IMR-90 (cell line): ENCODE measurements at regions not wholly inside any gene's neighbourhood (a gene's known extent, or its start where the extent isn't known, plus 50 kb on each side); places are given as distances from the start of the nearest gene placed in this dataset.

Experiments
- ATAC-seq: fragments of 200-7000 bp; cut with Tn5 transposase; 2 replicates; pipeline ENCODE4 v1.9.1; 2020; ENCODE audit warnings: low read depth, mild to moderate bottlenecking, moderate library complexity
- BruUV-seq: library from RNA; stranded (reverse); fragments of 400-500 nt; replicated peaks from 2 replicates; lab custom pipeline; 2021; lab: Mats Ljungman, UMichigan
- CTCF ChIA-PET: fragments of 300-600 bp; formaldehyde crosslinking; extraction: SDS; loops from one replicate; lab custom pipeline; 2021; ENCODE audit warnings: antibody characterized with exemption; lab: Yijun Ruan, JAX
- POLR2A ChIA-PET: fragments of 300-600 bp; sonication (Branson Sonifier 250); formaldehyde crosslinking; loops from one replicate; lab custom pipeline; 2022; ENCODE audit warnings: antibody characterized with exemption; ENCODE audit not compliant: unreplicated experiment; lab: Charles Lee
- DNase-seq: peaks from one replicate; pipeline ENCODE4 v3.0.0; 2013
- H2AFZ ChIP-seq: replicated peaks from 2 replicates; pipeline ENCODE3; 2013; ENCODE audit warnings: low read length, mild to moderate bottlenecking; ENCODE audit not compliant: poor library complexity
- H2AK5ac ChIP-seq: 2 replicates; pipeline ENCODE4 v1.6.1; 2013; ENCODE audit warnings: low read depth, low read length, inconsistent platforms
- H2AK9ac ChIP-seq: replicated peaks from 2 replicates; pipeline ENCODE3; 2013; ENCODE audit warnings: mild to moderate bottlenecking, low read depth, low read length, moderate library complexity; ENCODE audit not compliant: poor library complexity
- H2BK120ac ChIP-seq: 2 replicates; pipeline ENCODE4 v1.6.1; 2013; ENCODE audit warnings: low read depth, low read length, inconsistent platforms
- H2BK15ac ChIP-seq: 3 replicates; pipeline ENCODE4 v1.6.1; 2013; ENCODE audit warnings: low read depth, low read length, inconsistent platforms
- H2BK20ac ChIP-seq: 2 replicates; pipeline ENCODE4 v1.6.1; 2013; ENCODE audit warnings: low read depth, mild to moderate bottlenecking, inconsistent platforms, low read length, moderate library complexity
- H2BK5ac ChIP-seq: 2 replicates; pipeline ENCODE4 v1.6.1; 2013; ENCODE audit warnings: mild to moderate bottlenecking, low read depth, low read length, inconsistent platforms; ENCODE audit not compliant: poor library complexity, severe bottlenecking
- H3K14ac ChIP-seq: replicated peaks from 2 replicates; pipeline ENCODE4 v1.6.1; 2013; ENCODE audit warnings: low read depth, low read length, inconsistent platforms
- H3K18ac ChIP-seq: 2 replicates; pipeline ENCODE4 v1.6.1; 2013; ENCODE audit warnings: low read depth, low read length, control low read depth
- H3K23ac ChIP-seq: 2 replicates; pipeline ENCODE4 v1.6.1; 2013; ENCODE audit warnings: low read depth, low read length, inconsistent platforms
- H3K27ac ChIP-seq: 2 replicates; pipeline ENCODE4 v1.5.1; 2013; ENCODE audit warnings: mild to moderate bottlenecking, control low read depth, low read length; ENCODE audit not compliant: insufficient read depth
- H3K27me3 ChIP-seq: 2 replicates; pipeline ENCODE4 v1.6.1; 2013; ENCODE audit warnings: low read length; ENCODE audit not compliant: control insufficient read depth, insufficient read depth
- H3K36me3 ChIP-seq: 2 replicates; pipeline ENCODE4 v1.6.1; 2013; ENCODE audit warnings: low read length, mixed read lengths; ENCODE audit not compliant: control insufficient read depth, insufficient read depth
- H3K4ac ChIP-seq: 2 replicates; pipeline ENCODE4 v1.6.1; 2013; ENCODE audit warnings: low read depth, low read length, inconsistent platforms
- H3K4me1 ChIP-seq: 2 replicates; pipeline ENCODE4 v1.6.1; 2013; ENCODE audit warnings: low read length, mixed read lengths; ENCODE audit not compliant: control insufficient read depth, insufficient read depth
- H3K4me2 ChIP-seq: 2 replicates; pipeline ENCODE4 v1.6.1; 2013; ENCODE audit warnings: low read depth, mild to moderate bottlenecking, control low read depth, low read length, moderate library complexity
- H3K4me3 ChIP-seq: 2 replicates; pipeline ENCODE4 v1.5.1; 2013; ENCODE audit warnings: low read depth, mild to moderate bottlenecking, control low read depth, low read length, moderate library complexity; ENCODE audit not compliant: insufficient read depth
- H3K56ac ChIP-seq: 2 replicates; pipeline ENCODE4 v1.6.1; 2013; ENCODE audit warnings: low read length, inconsistent platforms; ENCODE audit not compliant: insufficient read depth; ENCODE audit errors: extremely low read depth
- H3K79me1 ChIP-seq, 2 experiments: 2 replicates each; pipeline ENCODE4 v1.6.1; 2013; ENCODE audit warnings: low read length in 2 of 2, inconsistent platforms in 1 of 2, low read depth in 1 of 2
- H3K9ac ChIP-seq: 2 replicates; pipeline ENCODE4 v1.6.1; 2013; ENCODE audit warnings: low read depth, low read length, control low read depth
- H3K9me1 ChIP-seq: 2 replicates; pipeline ENCODE4 v1.6.1; 2013; ENCODE audit warnings: low read length, inconsistent platforms; ENCODE audit not compliant: insufficient read depth
- H3K9me3 ChIP-seq: 2 replicates; pipeline ENCODE4 v1.6.1; 2013; ENCODE audit warnings: low read length; ENCODE audit not compliant: control insufficient read depth, insufficient read depth
- H4K20me1 ChIP-seq: 2 replicates; pipeline ENCODE4 v1.6.1; 2013; ENCODE audit warnings: low read length, inconsistent platforms; ENCODE audit not compliant: insufficient read depth
- H4K5ac ChIP-seq: 2 replicates; pipeline ENCODE4 v1.6.1; 2013; ENCODE audit warnings: mild to moderate bottlenecking, low read depth, low read length, control low read depth
- H4K8ac ChIP-seq, 2 experiments: 2 replicates each; pipeline ENCODE4 v1.6.1; 2013; ENCODE audit warnings: low read depth in 2 of 2, low read length in 2 of 2, control low read depth in 1 of 2, inconsistent platforms in 1 of 2
- H4K91ac ChIP-seq: 2 replicates; pipeline ENCODE4 v1.6.1; 2013; ENCODE audit warnings: low read depth, low read length, inconsistent platforms; ENCODE audit not compliant: insufficient read depth
- BHLHE40 ChIP-seq: fragments of 150-350 bp; IDR thresholded peaks from 2 replicates; pipeline ENCODE4 v1.6.1; 2016; ENCODE audit warnings: mild to moderate bottlenecking, low read depth, low read length
- CEBPB ChIP-seq: IDR thresholded peaks from 2 replicates; pipeline ENCODE4 v1.6.1; 2012; ENCODE audit warnings: low read depth, low read length, improper control_type of control experiment
- CHD1 ChIP-seq: IDR thresholded peaks from 2 replicates; pipeline ENCODE4 v1.6.1; 2012; ENCODE audit warnings: low read depth, low read length, improper control_type of control experiment
- FOS ChIP-seq: fragments of 150-350 bp; IDR thresholded peaks from 2 replicates; pipeline ENCODE4 v1.6.1; 2016; ENCODE audit warnings: low read depth, low read length
- MAFK ChIP-seq: IDR thresholded peaks from 2 replicates; pipeline ENCODE4 v1.6.1; 2012; ENCODE audit warnings: low read depth, low read length, improper control_type of control experiment
- MAZ ChIP-seq: IDR thresholded peaks from 2 replicates; pipeline ENCODE4 v1.6.1; 2012; ENCODE audit warnings: low read depth, mild to moderate bottlenecking, low read length, improper control_type of control experiment, moderate library complexity, borderline replicate concordance
- POLR2A ChIP-seq: IDR thresholded peaks from 2 replicates; pipeline ENCODE4 v1.6.1; 2012; ENCODE audit warnings: mild to moderate bottlenecking, low read depth, low read length
- RAD21 ChIP-seq: IDR thresholded peaks from 2 replicates; pipeline ENCODE4 v1.6.1; 2012; ENCODE audit warnings: low read length, improper control_type of control experiment
- RCOR1 ChIP-seq: IDR thresholded peaks from 2 replicates; pipeline ENCODE4 v1.6.1; 2012; ENCODE audit warnings: mild to moderate bottlenecking, low read length, improper control_type of control experiment; ENCODE audit not compliant: insufficient replicate concordance
- RFX5 ChIP-seq: IDR thresholded peaks from 2 replicates; pipeline ENCODE4 v1.8.0; 2012; ENCODE audit warnings: low read depth, mild to moderate bottlenecking, low read length, moderate library complexity
- SMC3 ChIP-seq: fragments of 150-350 bp; IDR thresholded peaks from 2 replicates; pipeline ENCODE4 v1.6.1; 2016; ENCODE audit warnings: low read depth, mild to moderate bottlenecking, antibody characterized with exemption, low read length, moderate library complexity
- WGBS, 2 experiments: methylation state at CpG; one replicate each; pipeline versions ENCODE4 v1.1.5 to v1.1.7; 2013; ENCODE audit warnings: missing lambda C conversion rate in 2 of 2; ENCODE audit not compliant: insufficient read length in 1 of 2; ENCODE audit errors: extremely low coverage in 2 of 2; 5-methylcytosine and 5-hydroxymethylcytosine counted together
- dilution Hi-C: fragments of 300-500 bp; cut with HindIII; formaldehyde crosslinking; loops from one replicate; pipeline ENCODE4 v1.14.3; 2018; ENCODE audit warnings: low sequenced_read_pairs; ENCODE audit not compliant: unreplicated experiment
- in situ Hi-C: fragments of 300-500 bp; cut with MboI; formaldehyde crosslinking; loops from 3 replicates; pipeline ENCODE4 v1.14.3; 2019; ENCODE audit warnings: low sequenced_read_pairs, inconsistent platforms, mixed read lengths
- intact Hi-C: fragments of 100-400 bp; cut with micrococcal nuclease; formaldehyde crosslinking; loops from 2 replicates; pipeline ENCODE4 v1.10.0; 2022
- TF ChIP-seq, protein P1 (sequence below): fragments of 150-350 bp; IDR thresholded peaks from 2 replicates; pipeline ENCODE4 v1.6.1; 2017; ENCODE audit warnings: mild to moderate bottlenecking, antibody characterized with exemption, low read length, low read depth
- TF ChIP-seq, protein P2 (sequence below): fragments of 150-350 bp; IDR thresholded peaks from 2 replicates; pipeline ENCODE4 v1.6.1; 2016; ENCODE audit warnings: low read depth, mild to moderate bottlenecking, low read length, moderate library complexity, borderline replicate concordance
- TF ChIP-seq, protein P3 (sequence below): conservative IDR thresholded peaks from 2 replicates; pipeline ENCODE4 v1.5.1; 2012; ENCODE audit warnings: mild to moderate bottlenecking, low read depth, low read length, improper control_type of control experiment

DNA sequence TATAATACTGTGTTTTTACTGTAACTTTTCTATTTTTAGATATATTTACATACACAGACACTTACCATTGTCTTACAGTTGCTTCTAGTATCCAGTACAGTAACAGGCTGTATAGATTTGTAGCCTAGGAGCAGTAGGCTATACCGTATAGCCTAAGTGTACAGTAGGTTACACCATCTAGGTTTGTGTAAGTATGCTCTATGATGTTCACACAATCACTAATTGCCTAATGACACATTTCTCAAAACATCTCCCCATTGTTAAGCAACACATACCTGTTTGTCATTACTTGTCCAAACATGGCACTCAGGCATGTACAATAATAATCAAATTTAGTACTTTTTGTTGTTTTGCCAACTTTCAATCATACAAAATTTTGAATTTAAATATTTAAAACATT, 757.3 kb downstream of the DOK5 start:
- in situ Hi-C loops (no loop called here), dilution Hi-C loops (no loop called here), intact Hi-C loops (no loop called here)
- no peak overlapping the region for H3K56ac ChIP-seq
- DNase-seq (no peak), ATAC-seq (no peak)
- ChIA-PET CTCF (no interaction called here), POLR2A (no interaction called here)
- H3K79me1 ChIP-seq: no peaks in the 10 kb centered on the region
- no peak overlapping the region for H2BK5ac ChIP-seq
- no peak overlapping the region for H4K8ac ChIP-seq
- no peak overlapping the region for H4K91ac ChIP-seq
- H3K9me1 ChIP-seq: no peaks in the 10 kb centered on the region
- no peak overlapping the region for H2AK9ac ChIP-seq
- no peak overlapping the region for H3K4ac ChIP-seq
- H3K4me2 ChIP-seq: no peak overlapping the region
- TF ChIP-seq RCOR1 (no peak), RFX5 (no peak), RAD21 (no peak), FOS (no peak), SMC3 (no peak), CEBPB (no peak), MAFK (no peak), MAZ (no peak), POLR2A (no peak), CHD1 (no peak), BHLHE40 (no peak)
- TF ChIP-seq, protein P1, sequence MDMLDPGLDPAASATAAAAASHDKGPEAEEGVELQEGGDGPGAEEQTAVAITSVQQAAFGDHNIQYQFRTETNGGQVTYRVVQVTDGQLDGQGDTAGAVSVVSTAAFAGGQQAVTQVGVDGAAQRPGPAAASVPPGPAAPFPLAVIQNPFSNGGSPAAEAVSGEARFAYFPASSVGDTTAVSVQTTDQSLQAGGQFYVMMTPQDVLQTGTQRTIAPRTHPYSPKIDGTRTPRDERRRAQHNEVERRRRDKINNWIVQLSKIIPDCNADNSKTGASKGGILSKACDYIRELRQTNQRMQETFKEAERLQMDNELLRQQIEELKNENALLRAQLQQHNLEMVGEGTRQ: no peak
- TF ChIP-seq, protein P2, sequence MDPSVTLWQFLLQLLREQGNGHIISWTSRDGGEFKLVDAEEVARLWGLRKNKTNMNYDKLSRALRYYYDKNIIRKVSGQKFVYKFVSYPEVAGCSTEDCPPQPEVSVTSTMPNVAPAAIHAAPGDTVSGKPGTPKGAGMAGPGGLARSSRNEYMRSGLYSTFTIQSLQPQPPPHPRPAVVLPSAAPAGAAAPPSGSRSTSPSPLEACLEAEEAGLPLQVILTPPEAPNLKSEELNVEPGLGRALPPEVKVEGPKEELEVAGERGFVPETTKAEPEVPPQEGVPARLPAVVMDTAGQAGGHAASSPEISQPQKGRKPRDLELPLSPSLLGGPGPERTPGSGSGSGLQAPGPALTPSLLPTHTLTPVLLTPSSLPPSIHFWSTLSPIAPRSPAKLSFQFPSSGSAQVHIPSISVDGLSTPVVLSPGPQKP: no peak
- TF ChIP-seq, protein P3, sequence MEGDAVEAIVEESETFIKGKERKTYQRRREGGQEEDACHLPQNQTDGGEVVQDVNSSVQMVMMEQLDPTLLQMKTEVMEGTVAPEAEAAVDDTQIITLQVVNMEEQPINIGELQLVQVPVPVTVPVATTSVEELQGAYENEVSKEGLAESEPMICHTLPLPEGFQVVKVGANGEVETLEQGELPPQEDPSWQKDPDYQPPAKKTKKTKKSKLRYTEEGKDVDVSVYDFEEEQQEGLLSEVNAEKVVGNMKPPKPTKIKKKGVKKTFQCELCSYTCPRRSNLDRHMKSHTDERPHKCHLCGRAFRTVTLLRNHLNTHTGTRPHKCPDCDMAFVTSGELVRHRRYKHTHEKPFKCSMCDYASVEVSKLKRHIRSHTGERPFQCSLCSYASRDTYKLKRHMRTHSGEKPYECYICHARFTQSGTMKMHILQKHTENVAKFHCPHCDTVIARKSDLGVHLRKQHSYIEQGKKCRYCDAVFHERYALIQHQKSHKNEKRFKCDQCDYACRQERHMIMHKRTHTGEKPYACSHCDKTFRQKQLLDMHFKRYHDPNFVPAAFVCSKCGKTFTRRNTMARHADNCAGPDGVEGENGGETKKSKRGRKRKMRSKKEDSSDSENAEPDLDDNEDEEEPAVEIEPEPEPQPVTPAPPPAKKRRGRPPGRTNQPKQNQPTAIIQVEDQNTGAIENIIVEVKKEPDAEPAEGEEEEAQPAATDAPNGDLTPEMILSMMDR: no peak
- no peak overlapping the region for H3K9ac ChIP-seq
- H3K4me3 ChIP-seq: no peak overlapping the region
- H3K18ac ChIP-seq: no peak overlapping the region
- H4K20me1 ChIP-seq: no peaks in the 10 kb centered on the region
- H3K36me3 ChIP-seq: no peaks in the 10 kb centered on the region
- H3K27ac ChIP-seq: no peak overlapping the region
- H2AK5ac ChIP-seq: no peak overlapping the region
- H4K5ac ChIP-seq: no peak overlapping the region
- BruUV-seq: no TSS peak
- H3K4me1 ChIP-seq: no peaks in the 10 kb centered on the region
- H3K9me3 ChIP-seq: 0 out of 2 replicates have a peak, but pooled peaks cover 3% of the 10 kb centered on the region
- WGBS, 2 experiments: no CpG with 5 or more reads among the region's 1 CpG
- H3K14ac ChIP-seq: no peak overlapping the region
- no peak overlapping the region for H2AFZ ChIP-seq
- no peak overlapping the region for H2BK120ac ChIP-seq
- H3K27me3 ChIP-seq: no peaks in the 10 kb centered on the region
- no peak overlapping the region for H2BK15ac ChIP-seq
- H2BK20ac ChIP-seq: no peak overlapping the region
- H3K23ac ChIP-seq: no peak overlapping the region
